ENCODE measurements at regions not wholly inside any gene's neighbourhood (a gene's known extent, or its start where the extent isn't known, plus 50 kb on each side); places are given as distances from the start of the nearest gene placed in this dataset.

DNA sequence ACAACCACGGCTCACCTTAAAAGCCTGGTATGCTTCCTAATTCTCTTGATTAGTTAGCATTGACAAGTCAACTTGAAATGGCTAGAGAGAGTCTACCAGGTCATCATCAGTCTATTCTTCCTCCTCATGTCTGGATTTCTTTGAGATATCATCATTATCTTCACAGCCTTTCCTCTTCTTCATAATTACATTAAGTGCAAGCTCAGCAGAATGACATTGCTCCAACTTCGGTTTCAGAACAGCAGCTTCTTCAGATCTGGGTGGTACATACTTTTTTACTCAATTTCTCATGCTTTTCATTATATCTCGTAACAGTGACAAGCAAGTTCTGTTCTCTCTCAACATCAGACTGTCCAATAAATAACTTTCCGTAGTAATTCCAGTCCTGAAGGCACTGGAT, 337.5 kb upstream of the TENM3 start:
- Histone ChIP-seq H3K9me3 (no peaks in the 10 kb centered on the region), H3K4me1 (ENCODE audit: control insufficient read depth in 1 of 2, extremely low read depth in 1 of 2, insufficient read depth in 2 of 2, low read length in 2 of 2) (no peaks in the 10 kb centered on the region), H3K27ac (ENCODE audit: low read length) (no peak overlapping the region), H3K36me3 (ENCODE audit: control insufficient read depth in 2 of 2, extremely low read depth in 1 of 2, insufficient read depth in 1 of 2, low read length in 1 of 2) (no peaks in the 10 kb centered on the region), H3K27me3 (replicated peaks in 1 of 2; ENCODE audit: control insufficient read depth in 2 of 2, extremely low read depth in 1 of 2, insufficient read depth in 2 of 2, low read length in 1 of 2) (no peaks in the 10 kb centered on the region), H3K4me3 (ENCODE audit: control insufficient read depth in 1 of 2, extremely low read depth in 1 of 2, low read length in 1 of 2) (no peak overlapping the region)
- no peak overlapping the region for H3K4me3 Mint-ChIP-seq
- no peaks in the 10 kb centered on the region for H3K36me3 Mint-ChIP-seq
- ATAC-seq (replicated peaks in 1 of 4) (no peak), DNase-seq (no peak)
- POLR2A ChIA-PET, result interaction anchor here in 1 of 2 donors (0.5 kb wide), 1 partner anchor 1272 kb away, joined by 3 read pairs; no protein-coding TSS in a partner anchor
- H3K27ac Mint-ChIP-seq, result no peak overlapping the region
- H3K27me3 Mint-ChIP-seq, result no peaks in the 10 kb centered on the region
- CTCF ChIA-PET, result no interaction called here
- H3K9me3 Mint-ChIP-seq, result peaks cover 11 to 28% (median 19%) of the 10 kb centered on the region in 3 donors
- 63% methylated on average over 2 of the region's 4 CpGs for WGBS (ENCODE audit: insufficient coverage)
- H3K4me1 Mint-ChIP-seq, result no peaks in the 10 kb centered on the region

- Mint-ChIP-seq H3K27me3 (no peaks in the 10 kb centered on the region), H3K4me1 (no peaks in the 10 kb centered on the region), H3K9me3 (peaks cover 11 to 28% (median 24%) of the 10 kb centered on the region in 3 donors), H3K36me3 (no peaks in the 10 kb centered on the region), H3K4me3 (no peak overlapping the region), H3K27ac (no peak overlapping the region)
- ChIA-PET CTCF (no interaction called here), POLR2A (no interaction called here)
- ATAC-seq (replicated peaks in 1 of 4) (no peak), DNase-seq (no peak)
- H3K4me1 ChIP-seq (ENCODE audit: control insufficient read depth in 1 of 2, extremely low read depth in 1 of 2, insufficient read depth in 2 of 2, low read length in 2 of 2), result no peaks in the 10 kb centered on the region
- no peak overlapping the region for H3K27ac ChIP-seq (ENCODE audit: low read length)
- H3K4me3 ChIP-seq (ENCODE audit: control insufficient read depth in 1 of 2, extremely low read depth in 1 of 2, low read length in 1 of 2), result no peak overlapping the region
- no peaks in the 10 kb centered on the region for H3K36me3 ChIP-seq (ENCODE audit: control insufficient read depth in 2 of 2, extremely low read depth in 1 of 2, insufficient read depth in 1 of 2, low read length in 1 of 2)
- H3K9me3 ChIP-seq, result no peaks in the 10 kb centered on the region
- WGBS (ENCODE audit: insufficient coverage), result no CpG with 5 or more reads among the region's 1 CpG
- H3K27me3 ChIP-seq (replicated peaks in 1 of 2; ENCODE audit: control insufficient read depth in 2 of 2, extremely low read depth in 1 of 2, insufficient read depth in 2 of 2, low read length in 1 of 2), result no peaks in the 10 kb centered on the region
Observed at GRCh38 chr4:181908168-181908567, 335.0 kb upstream of the TENM3 start.

GRCh38 chr4:181909368-181909767, 333.8 kb upstream of the TENM3 start:
- H3K4me3 Mint-ChIP-seq, result no peak overlapping the region
- no CpG with 5 or more reads among the region's 6 CpGs for WGBS (ENCODE audit: insufficient coverage)
- no peaks in the 10 kb centered on the region for H3K27me3 Mint-ChIP-seq
- POLR2A ChIA-PET, result no interaction called here
- H3K4me1 Mint-ChIP-seq, result no peaks in the 10 kb centered on the region
- ATAC-seq (replicated peaks in 1 of 4) (no peak), DNase-seq (no peak)
- no peaks in the 10 kb centered on the region for H3K4me1 ChIP-seq (ENCODE audit: control insufficient read depth in 1 of 2, extremely low read depth in 1 of 2, insufficient read depth in 2 of 2, low read length in 2 of 2)
- H3K36me3 ChIP-seq (ENCODE audit: control insufficient read depth in 2 of 2, extremely low read depth in 1 of 2, insufficient read depth in 1 of 2, low read length in 1 of 2), result no peaks in the 10 kb centered on the region
- no peak overlapping the region for H3K27ac Mint-ChIP-seq
- no peaks in the 10 kb centered on the region for H3K36me3 Mint-ChIP-seq
- H3K9me3 ChIP-seq, result no peaks in the 10 kb centered on the region
- CTCF ChIA-PET, result no interaction called here
- no peak overlapping the region for H3K4me3 ChIP-seq (ENCODE audit: control insufficient read depth in 1 of 2, extremely low read depth in 1 of 2, low read length in 1 of 2)
- H3K27ac ChIP-seq (ENCODE audit: low read length), result no peak overlapping the region
- H3K27me3 ChIP-seq (replicated peaks in 1 of 2; ENCODE audit: control insufficient read depth in 2 of 2, extremely low read depth in 1 of 2, insufficient read depth in 2 of 2, low read length in 1 of 2), result no peaks in the 10 kb centered on the region
- peaks cover 12 to 28% (median 26%) of the 10 kb centered on the region in 3 donors for H3K9me3 Mint-ChIP-seq

DNA sequence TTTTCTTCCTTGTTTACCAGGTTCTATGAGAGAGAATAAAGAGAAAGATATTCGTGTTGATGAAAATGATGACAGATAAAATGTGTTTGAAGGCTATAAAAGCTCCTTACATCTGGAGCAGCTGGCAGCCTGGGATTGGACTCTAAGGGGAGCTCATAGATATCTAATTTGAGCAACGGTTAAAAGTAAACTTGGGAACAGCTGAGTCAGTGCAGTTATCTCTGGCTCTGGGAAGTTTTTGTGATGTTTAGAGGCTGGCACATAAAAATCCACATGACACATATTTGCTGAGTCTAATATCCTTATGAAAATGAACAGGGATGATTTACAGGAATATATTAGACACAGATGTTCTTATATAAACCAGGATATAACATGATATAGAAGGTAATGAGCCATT, 331.8 kb upstream of the TENM3 start:
- CTCF ChIA-PET, result no interaction called here
- no peaks in the 10 kb centered on the region for H3K36me3 ChIP-seq (ENCODE audit: control insufficient read depth in 2 of 2, extremely low read depth in 1 of 2, insufficient read depth in 1 of 2, low read length in 1 of 2)
- Mint-ChIP-seq H3K27ac (no peak overlapping the region), H3K4me3 (no peak overlapping the region), H3K27me3 (no peaks in the 10 kb centered on the region), H3K4me1 (no peaks in the 10 kb centered on the region), H3K9me3 (peaks cover 7 to 33% (median 32%) of the 10 kb centered on the region in 3 donors), H3K36me3 (no peaks in the 10 kb centered on the region)
- H3K9me3 ChIP-seq, result no peaks in the 10 kb centered on the region
- no peak for ATAC-seq (replicated peaks in 1 of 4)
- H3K4me3 ChIP-seq (ENCODE audit: control insufficient read depth in 1 of 2, extremely low read depth in 1 of 2, low read length in 1 of 2), result no peak overlapping the region
- H3K27ac ChIP-seq (ENCODE audit: low read length), result no peak overlapping the region
- 50% methylated on average over 1 of the region's 2 CpGs for WGBS (ENCODE audit: insufficient coverage)
- DNase-seq, result no peak
- no peaks in the 10 kb centered on the region for H3K27me3 ChIP-seq (replicated peaks in 1 of 2; ENCODE audit: control insufficient read depth in 2 of 2, extremely low read depth in 1 of 2, insufficient read depth in 2 of 2, low read length in 1 of 2)
- POLR2A ChIA-PET, result no interaction called here
- no peaks in the 10 kb centered on the region for H3K4me1 ChIP-seq (ENCODE audit: control insufficient read depth in 1 of 2, extremely low read depth in 1 of 2, insufficient read depth in 2 of 2, low read length in 2 of 2)

- Mint-ChIP-seq H3K27me3 (no peaks in the 10 kb centered on the region), H3K36me3 (no peaks in the 10 kb centered on the region), H3K9me3 (peaks cover 8 to 27% (median 25%) of the 10 kb centered on the region in 3 donors), H3K4me1 (no peaks in the 10 kb centered on the region), H3K27ac (no peak overlapping the region), H3K4me3 (no peak overlapping the region)
- WGBS (ENCODE audit: insufficient coverage), result no CpG with 5 or more reads among the region's 4 CpGs
- Histone ChIP-seq H3K27ac (ENCODE audit: low read length) (no peak overlapping the region), H3K36me3 (ENCODE audit: control insufficient read depth in 2 of 2, extremely low read depth in 1 of 2, insufficient read depth in 1 of 2, low read length in 1 of 2) (no peaks in the 10 kb centered on the region), H3K4me1 (ENCODE audit: control insufficient read depth in 1 of 2, extremely low read depth in 1 of 2, insufficient read depth in 2 of 2, low read length in 2 of 2) (no peaks in the 10 kb centered on the region), H3K27me3 (replicated peaks in 1 of 2; ENCODE audit: control insufficient read depth in 2 of 2, extremely low read depth in 1 of 2, insufficient read depth in 2 of 2, low read length in 1 of 2) (no peaks in the 10 kb centered on the region), H3K9me3 (no peaks in the 10 kb centered on the region), H3K4me3 (ENCODE audit: control insufficient read depth in 1 of 2, extremely low read depth in 1 of 2, low read length in 1 of 2) (no peak overlapping the region)
- ATAC-seq (replicated peaks in 1 of 4), result no peak
- POLR2A ChIA-PET, result no interaction called here
- no peak for DNase-seq
- CTCF ChIA-PET, result no interaction called here
Observed at GRCh38 chr4:181933471-181933870, 309.7 kb upstream of the TENM3 start.

DNA sequence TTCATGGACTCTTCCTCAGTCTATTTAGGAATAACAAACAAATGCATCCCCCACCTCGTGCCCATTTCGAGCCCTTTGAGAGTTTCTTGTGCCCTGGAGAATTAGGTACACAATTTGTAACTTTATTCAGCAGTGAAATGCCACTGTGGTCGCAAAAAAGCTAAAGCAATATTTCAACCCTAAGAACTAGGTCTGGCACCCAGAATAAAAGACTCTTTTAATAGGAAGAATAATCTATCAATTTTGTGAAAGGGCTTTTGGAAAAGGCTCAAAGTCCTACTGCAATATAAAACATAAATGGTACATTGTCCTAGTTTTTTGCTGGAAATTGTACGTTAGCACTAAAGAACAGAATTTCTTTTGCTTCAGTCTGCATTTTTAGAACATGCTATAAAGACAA, 304.6 kb upstream of the TENM3 start:
- Histone ChIP-seq H3K4me3 (ENCODE audit: control insufficient read depth in 1 of 2, extremely low read depth in 1 of 2, low read length in 1 of 2) (no peak overlapping the region), H3K4me1 (ENCODE audit: control insufficient read depth in 1 of 2, extremely low read depth in 1 of 2, insufficient read depth in 2 of 2, low read length in 2 of 2) (no peaks in the 10 kb centered on the region), H3K27ac (ENCODE audit: low read length) (no peak overlapping the region), H3K9me3 (no peaks in the 10 kb centered on the region), H3K27me3 (replicated peaks in 1 of 2; ENCODE audit: control insufficient read depth in 2 of 2, extremely low read depth in 1 of 2, insufficient read depth in 2 of 2, low read length in 1 of 2) (no peaks in the 10 kb centered on the region), H3K36me3 (ENCODE audit: control insufficient read depth in 2 of 2, extremely low read depth in 1 of 2, insufficient read depth in 1 of 2, low read length in 1 of 2) (no peaks in the 10 kb centered on the region)
- peaks cover 0 to 11% (median 5%) of the 10 kb centered on the region in 3 donors for H3K9me3 Mint-ChIP-seq
- no peaks in the 10 kb centered on the region for H3K36me3 Mint-ChIP-seq
- no peaks in the 10 kb centered on the region for H3K27me3 Mint-ChIP-seq
- no peaks in the 10 kb centered on the region for H3K4me1 Mint-ChIP-seq
- H3K27ac Mint-ChIP-seq, result no peak overlapping the region
- no CpG with 5 or more reads among the region's 4 CpGs for WGBS (ENCODE audit: insufficient coverage)
- ATAC-seq (replicated peaks in 1 of 4) (no peak), DNase-seq (no peak)
- no peak overlapping the region for H3K4me3 Mint-ChIP-seq
- ChIA-PET POLR2A (no interaction called here), CTCF (no interaction called here)
